ENCODE measurements at regions not wholly inside any gene's neighbourhood (a gene's known extent, or its start where the extent isn't known, plus 50 kb on each side); places are given as distances from the start of the nearest gene placed in this dataset.
"Not testable (repeated sequence)": the region's sequence is repeated elsewhere in the genome, so short reads cannot be mapped to it uniquely, and the experiment has no call there.

DNA sequence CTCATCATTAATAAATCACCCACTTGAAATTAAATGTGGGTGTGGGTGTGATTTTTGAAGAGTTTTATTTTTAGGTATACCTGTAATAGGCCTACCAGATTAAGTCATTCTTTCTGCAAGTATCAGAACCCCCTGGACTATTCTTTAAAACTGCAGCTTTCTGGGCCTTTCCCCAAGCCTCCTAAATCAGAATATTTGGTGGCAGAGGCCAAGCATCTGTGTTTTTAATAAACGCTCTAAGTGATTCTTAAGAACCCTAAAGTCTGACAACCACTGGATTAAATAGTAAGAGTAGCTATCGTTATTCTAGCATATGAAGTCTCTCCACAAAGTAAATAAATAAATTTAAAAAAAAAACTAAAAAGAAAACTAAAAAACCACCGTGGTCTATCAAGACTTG is 703.0 kb upstream of the NRP1 start:
- no peak overlapping the region for H3K27ac ChIP-seq (replicated peaks)
- TF ChIP-seq POLR2AphosphoS5 (IDR thresholded peaks at IDR 0.05; ENCODE audit: low read depth) (no peak), GABPA (IDR thresholded peaks at IDR 0.05; ENCODE audit: low read depth) (no peak), SPI1 (IDR thresholded peaks at IDR 0.05; ENCODE audit: borderline replicate concordance, low read depth) (no peak)
- TF ChIP-seq, protein P1, sequence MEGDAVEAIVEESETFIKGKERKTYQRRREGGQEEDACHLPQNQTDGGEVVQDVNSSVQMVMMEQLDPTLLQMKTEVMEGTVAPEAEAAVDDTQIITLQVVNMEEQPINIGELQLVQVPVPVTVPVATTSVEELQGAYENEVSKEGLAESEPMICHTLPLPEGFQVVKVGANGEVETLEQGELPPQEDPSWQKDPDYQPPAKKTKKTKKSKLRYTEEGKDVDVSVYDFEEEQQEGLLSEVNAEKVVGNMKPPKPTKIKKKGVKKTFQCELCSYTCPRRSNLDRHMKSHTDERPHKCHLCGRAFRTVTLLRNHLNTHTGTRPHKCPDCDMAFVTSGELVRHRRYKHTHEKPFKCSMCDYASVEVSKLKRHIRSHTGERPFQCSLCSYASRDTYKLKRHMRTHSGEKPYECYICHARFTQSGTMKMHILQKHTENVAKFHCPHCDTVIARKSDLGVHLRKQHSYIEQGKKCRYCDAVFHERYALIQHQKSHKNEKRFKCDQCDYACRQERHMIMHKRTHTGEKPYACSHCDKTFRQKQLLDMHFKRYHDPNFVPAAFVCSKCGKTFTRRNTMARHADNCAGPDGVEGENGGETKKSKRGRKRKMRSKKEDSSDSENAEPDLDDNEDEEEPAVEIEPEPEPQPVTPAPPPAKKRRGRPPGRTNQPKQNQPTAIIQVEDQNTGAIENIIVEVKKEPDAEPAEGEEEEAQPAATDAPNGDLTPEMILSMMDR (IDR thresholded peaks at IDR 0.05; ENCODE audit: insufficient read depth, low read length) = no peak
- TF ChIP-seq, protein P2, sequence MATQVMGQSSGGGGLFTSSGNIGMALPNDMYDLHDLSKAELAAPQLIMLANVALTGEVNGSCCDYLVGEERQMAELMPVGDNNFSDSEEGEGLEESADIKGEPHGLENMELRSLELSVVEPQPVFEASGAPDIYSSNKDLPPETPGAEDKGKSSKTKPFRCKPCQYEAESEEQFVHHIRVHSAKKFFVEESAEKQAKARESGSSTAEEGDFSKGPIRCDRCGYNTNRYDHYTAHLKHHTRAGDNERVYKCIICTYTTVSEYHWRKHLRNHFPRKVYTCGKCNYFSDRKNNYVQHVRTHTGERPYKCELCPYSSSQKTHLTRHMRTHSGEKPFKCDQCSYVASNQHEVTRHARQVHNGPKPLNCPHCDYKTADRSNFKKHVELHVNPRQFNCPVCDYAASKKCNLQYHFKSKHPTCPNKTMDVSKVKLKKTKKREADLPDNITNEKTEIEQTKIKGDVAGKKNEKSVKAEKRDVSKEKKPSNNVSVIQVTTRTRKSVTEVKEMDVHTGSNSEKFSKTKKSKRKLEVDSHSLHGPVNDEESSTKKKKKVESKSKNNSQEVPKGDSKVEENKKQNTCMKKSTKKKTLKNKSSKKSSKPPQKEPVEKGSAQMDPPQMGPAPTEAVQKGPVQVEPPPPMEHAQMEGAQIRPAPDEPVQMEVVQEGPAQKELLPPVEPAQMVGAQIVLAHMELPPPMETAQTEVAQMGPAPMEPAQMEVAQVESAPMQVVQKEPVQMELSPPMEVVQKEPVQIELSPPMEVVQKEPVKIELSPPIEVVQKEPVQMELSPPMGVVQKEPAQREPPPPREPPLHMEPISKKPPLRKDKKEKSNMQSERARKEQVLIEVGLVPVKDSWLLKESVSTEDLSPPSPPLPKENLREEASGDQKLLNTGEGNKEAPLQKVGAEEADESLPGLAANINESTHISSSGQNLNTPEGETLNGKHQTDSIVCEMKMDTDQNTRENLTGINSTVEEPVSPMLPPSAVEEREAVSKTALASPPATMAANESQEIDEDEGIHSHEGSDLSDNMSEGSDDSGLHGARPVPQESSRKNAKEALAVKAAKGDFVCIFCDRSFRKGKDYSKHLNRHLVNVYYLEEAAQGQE (IDR thresholded peaks at IDR 0.05; ENCODE audit: insufficient replicate concordance, low read depth) = no peak
- no peak for DNase-seq (ENCODE audit: low read depth in 1 of 2, low spot score in 1 of 2)

DNA sequence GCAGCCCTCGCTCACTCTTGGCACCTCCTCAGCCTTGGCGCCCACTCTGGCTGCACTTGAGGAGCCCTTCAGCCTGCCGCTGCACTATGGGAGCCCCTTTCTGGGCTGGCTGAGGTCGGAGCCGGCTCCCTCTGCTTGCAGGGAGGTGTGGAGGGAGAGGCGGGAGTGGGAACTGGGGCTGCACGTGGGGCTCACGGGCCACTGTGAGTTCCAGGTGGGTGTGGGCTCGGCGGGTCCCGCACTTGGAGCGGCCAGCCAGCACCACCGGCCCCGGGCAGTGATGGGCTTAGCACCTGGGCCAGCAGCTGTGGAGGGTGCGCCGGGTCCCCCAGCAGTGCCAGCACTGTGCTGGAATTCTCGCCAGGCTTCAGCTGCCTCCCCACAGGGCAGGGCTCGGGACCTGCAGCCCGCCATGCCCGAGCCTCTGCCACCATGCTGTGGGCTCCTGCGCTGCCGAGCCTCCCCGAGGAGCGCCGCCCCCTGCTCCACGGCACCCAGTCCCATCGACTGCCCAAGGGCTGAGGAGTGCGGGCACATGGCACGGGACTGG is 700.8 kb upstream of the NRP1 start:
- not testable (repeated sequence) for H3K4me3 ChIP-seq (replicated peaks; ENCODE audit: insufficient read depth, low read length); DNase-seq (ENCODE audit: low read depth in 1 of 2, low spot score in 1 of 2); H3K27me3 ChIP-seq (ENCODE audit: insufficient read depth, poor library complexity, severe bottlenecking); H3K27ac ChIP-seq (replicated peaks)

More for the DNA sequence above, 703.0 kb upstream of the NRP1 start:
- Histone ChIP-seq H3K27me3 (ENCODE audit: insufficient read depth, poor library complexity, severe bottlenecking) (no peaks in the 10 kb centered on the region), H3K4me3 (replicated peaks; ENCODE audit: insufficient read depth, low read length) (no peak overlapping the region)

DNA sequence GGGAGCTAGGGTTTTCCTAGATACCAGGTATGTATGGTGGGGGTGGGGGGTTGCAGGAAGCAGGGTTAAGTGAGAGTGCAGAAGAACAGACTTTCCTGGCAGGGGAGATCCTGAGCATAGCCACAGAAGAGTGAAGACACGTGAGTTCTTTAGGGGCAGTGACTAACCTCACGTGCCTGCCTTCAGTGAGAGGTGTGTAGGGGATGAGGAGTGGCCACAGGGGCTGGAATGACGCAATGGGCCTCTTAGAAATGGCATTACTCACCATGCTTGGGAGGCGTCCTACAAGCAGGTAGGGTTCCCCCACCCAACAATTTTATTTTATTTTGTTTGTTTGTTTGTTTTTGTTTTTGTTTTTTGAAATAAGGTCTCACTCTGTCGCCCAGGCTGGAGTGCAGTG is 698.6 kb upstream of the NRP1 start:
- TF ChIP-seq GABPA (IDR thresholded peaks at IDR 0.05; ENCODE audit: low read depth) (no peak), SPI1 (IDR thresholded peaks at IDR 0.05; ENCODE audit: borderline replicate concordance, low read depth) (no peak), POLR2AphosphoS5 (IDR thresholded peaks at IDR 0.05; ENCODE audit: low read depth) (no peak)
- TF ChIP-seq, protein P1 (IDR thresholded peaks at IDR 0.05; ENCODE audit: insufficient read depth, low read length) = no peak
- TF ChIP-seq, protein P2 (IDR thresholded peaks at IDR 0.05; ENCODE audit: insufficient replicate concordance, low read depth) = no peak
- no peak overlapping the region for H3K27ac ChIP-seq (replicated peaks)
- H3K4me3 ChIP-seq (replicated peaks; ENCODE audit: insufficient read depth, low read length) = no peak overlapping the region
- DNase-seq (ENCODE audit: low read depth in 1 of 2, low spot score in 1 of 2) = no peak
- H3K27me3 ChIP-seq (ENCODE audit: insufficient read depth, poor library complexity, severe bottlenecking) = no peaks in the 10 kb centered on the region

DNA sequence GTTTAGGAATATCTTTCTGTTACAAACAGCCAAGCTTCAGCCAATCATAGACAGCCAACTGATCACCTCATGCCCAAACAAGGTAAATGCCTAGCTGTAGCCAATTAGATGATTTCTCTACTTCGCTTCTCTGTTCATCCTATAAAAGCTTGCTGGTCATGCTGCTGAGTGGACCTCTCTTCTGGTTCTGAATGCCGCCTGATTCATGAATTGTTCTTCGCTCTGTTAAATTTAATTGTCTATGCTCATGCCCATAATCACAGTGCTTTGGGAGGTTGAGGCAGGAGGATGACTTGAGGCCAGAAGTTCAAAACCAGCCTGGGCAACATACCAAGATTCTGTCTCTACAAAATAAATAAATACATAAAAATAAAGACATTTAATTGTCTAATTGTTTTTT is 698.1 kb upstream of the NRP1 start:
- no peak overlapping the region for H3K27ac ChIP-seq (replicated peaks)
- TF ChIP-seq GABPA (IDR thresholded peaks at IDR 0.05; ENCODE audit: low read depth) = no peak
- no peak for TF ChIP-seq SPI1 (IDR thresholded peaks at IDR 0.05; ENCODE audit: borderline replicate concordance, low read depth)
- TF ChIP-seq, protein P2 (IDR thresholded peaks at IDR 0.05; ENCODE audit: insufficient replicate concordance, low read depth) = no peak
- TF ChIP-seq, protein P1 (IDR thresholded peaks at IDR 0.05; ENCODE audit: insufficient read depth, low read length) = no peak
- TF ChIP-seq POLR2AphosphoS5 (IDR thresholded peaks at IDR 0.05; ENCODE audit: low read depth) = no peak
- no peaks in the 10 kb centered on the region for H3K27me3 ChIP-seq (ENCODE audit: insufficient read depth, poor library complexity, severe bottlenecking)
- no peak overlapping the region for H3K4me3 ChIP-seq (replicated peaks; ENCODE audit: insufficient read depth, low read length)
- no peak for DNase-seq (ENCODE audit: low read depth in 1 of 2, low spot score in 1 of 2)

Data from HL-60 (cell line).